PC-3 (cell line): ENCODE measurements at regions not wholly inside any gene's neighbourhood (a gene's known extent, or its start where the extent isn't known, plus 50 kb on each side); places are given as distances from the start of the nearest gene placed in this dataset.

Experiments used
- EZH2phosphoT487 ChIP-seq: fragments of 300-600 bp; sonication (generic); IDR thresholded peaks from 2 replicates; pipeline ENCODE4 v1.6.1; 2018; ENCODE audit warnings: mild to moderate bottlenecking, antibody characterized with exemption, low read length, borderline replicate concordance
- TF ChIP-seq, protein P1 (sequence below): fragments of 300-600 bp; sonication (generic); conservative IDR thresholded peaks from 2 replicates; pipeline ENCODE4 v1.5.1; 2017; ENCODE audit warnings: antibody characterized with exemption, low read depth, mild to moderate bottlenecking, low read length

DNA sequence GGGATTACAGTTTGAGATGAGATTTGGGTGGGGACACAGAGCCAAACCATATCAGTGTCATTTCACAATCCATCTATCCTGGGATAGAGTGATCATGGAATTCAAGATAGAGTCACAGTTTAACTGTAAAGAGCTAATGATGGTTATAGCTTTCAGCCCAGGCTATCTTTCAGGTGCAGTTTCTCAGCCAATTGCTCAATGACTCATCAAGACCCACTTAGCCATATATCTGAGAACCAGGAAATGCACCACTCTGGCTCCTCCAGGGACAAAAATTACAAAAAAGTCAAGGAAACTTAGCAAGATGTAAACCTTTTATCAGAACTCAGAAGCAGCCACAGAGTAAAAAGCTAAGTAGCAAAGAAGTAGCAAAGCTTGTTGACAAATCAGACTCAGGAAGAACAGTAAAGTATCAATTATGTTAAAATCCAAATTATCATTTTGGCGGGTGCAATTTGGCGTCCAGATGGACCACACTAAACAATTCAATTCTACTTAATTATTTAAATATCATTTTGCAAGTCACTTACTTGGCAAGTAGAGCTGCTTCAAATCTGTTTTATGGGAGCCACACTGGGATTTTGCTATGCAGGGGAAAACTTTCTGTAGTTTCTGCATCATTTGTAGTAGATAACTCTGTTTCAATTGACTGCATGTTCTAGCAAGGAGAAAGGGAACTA, 169.4 kb downstream of the TLE1 start:
- TF ChIP-seq, protein P1, sequence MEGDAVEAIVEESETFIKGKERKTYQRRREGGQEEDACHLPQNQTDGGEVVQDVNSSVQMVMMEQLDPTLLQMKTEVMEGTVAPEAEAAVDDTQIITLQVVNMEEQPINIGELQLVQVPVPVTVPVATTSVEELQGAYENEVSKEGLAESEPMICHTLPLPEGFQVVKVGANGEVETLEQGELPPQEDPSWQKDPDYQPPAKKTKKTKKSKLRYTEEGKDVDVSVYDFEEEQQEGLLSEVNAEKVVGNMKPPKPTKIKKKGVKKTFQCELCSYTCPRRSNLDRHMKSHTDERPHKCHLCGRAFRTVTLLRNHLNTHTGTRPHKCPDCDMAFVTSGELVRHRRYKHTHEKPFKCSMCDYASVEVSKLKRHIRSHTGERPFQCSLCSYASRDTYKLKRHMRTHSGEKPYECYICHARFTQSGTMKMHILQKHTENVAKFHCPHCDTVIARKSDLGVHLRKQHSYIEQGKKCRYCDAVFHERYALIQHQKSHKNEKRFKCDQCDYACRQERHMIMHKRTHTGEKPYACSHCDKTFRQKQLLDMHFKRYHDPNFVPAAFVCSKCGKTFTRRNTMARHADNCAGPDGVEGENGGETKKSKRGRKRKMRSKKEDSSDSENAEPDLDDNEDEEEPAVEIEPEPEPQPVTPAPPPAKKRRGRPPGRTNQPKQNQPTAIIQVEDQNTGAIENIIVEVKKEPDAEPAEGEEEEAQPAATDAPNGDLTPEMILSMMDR, result no peak
- TF ChIP-seq EZH2phosphoT487, result no peak
